ENCODE measurements at regions not wholly inside any gene's neighbourhood (a gene's known extent, or its start where the extent isn't known, plus 50 kb on each side); places are given as distances from the start of the nearest gene placed in this dataset.

DNA sequence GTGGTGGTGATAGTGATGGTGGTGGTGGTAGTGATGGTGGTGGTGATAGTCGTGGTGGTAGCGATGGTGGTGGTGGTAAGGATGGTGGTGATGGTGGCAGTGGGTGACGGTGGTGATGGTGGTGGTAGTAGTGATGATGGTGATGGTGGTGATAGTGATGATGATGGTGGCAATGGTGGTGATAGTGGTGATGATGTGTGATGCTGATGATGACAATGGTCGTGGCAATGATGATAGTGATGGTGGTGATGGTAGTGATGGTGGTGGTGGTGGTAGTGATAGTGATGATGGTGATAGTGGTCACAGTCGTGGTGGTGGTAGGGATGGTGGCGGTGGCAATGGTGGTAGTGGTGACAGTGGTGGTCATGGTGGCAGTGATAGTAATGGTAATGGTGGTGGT lies 243.9 kb upstream of the RAB6C start:
- TF ChIP-seq, protein P1, sequence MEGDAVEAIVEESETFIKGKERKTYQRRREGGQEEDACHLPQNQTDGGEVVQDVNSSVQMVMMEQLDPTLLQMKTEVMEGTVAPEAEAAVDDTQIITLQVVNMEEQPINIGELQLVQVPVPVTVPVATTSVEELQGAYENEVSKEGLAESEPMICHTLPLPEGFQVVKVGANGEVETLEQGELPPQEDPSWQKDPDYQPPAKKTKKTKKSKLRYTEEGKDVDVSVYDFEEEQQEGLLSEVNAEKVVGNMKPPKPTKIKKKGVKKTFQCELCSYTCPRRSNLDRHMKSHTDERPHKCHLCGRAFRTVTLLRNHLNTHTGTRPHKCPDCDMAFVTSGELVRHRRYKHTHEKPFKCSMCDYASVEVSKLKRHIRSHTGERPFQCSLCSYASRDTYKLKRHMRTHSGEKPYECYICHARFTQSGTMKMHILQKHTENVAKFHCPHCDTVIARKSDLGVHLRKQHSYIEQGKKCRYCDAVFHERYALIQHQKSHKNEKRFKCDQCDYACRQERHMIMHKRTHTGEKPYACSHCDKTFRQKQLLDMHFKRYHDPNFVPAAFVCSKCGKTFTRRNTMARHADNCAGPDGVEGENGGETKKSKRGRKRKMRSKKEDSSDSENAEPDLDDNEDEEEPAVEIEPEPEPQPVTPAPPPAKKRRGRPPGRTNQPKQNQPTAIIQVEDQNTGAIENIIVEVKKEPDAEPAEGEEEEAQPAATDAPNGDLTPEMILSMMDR (IDR thresholded peaks at IDR 0.05): no peak
- TF ChIP-seq POLR2A (IDR thresholded peaks at IDR 0.05): no peak

Data from thyroid gland (tissue), 4 donors.